Body of pancreas (tissue), 4 donors: ENCODE measurements at regions not wholly inside any gene's neighbourhood (a gene's known extent, or its start where the extent isn't known, plus 50 kb on each side); places are given as distances from the start of the nearest gene placed in this dataset.

Experiments
- POLR2A ChIP-seq, 3 donors: fragments of 450-650 bp; IDR thresholded peaks; one replicate each; pipeline ENCODE4 v1.6.1; 2016; ENCODE audit warnings: antibody characterized with exemption in 3 of 3, mild to moderate bottlenecking in 2 of 3
- TF ChIP-seq, protein P1 (sequence below), 7 experiments: fragments of 450-650 bp in 4 of 7; fragments of 200-600 bp in 3 of 7; sonication (generic) in 3 of 7; IDR thresholded peaks; one replicate each; pipeline ENCODE4 v1.5.1; 2016 to 2019; ENCODE audit warnings: antibody characterized with exemption in 7 of 7

DNA sequence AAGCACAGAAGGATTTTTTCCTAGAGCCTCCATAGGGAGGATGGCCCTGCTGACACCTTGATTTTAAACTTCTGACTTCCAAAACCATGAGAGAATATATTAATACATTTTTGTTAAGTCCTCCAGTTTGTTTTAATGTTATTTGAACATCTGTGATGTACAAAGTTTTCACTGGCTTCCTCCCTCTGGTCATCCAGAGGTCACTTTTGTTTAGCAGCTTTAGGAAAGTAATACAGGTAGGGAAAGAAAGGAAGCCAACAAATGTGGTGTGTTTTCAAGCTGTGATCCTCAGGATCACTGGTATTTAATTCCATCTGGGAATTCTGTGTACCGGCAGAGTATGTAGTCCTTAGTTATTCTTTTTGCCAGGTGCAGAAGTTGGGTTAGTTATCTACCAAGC lies 488.8 kb upstream of the ATXN8OS start:
- no peak for TF ChIP-seq POLR2A (IDR thresholded peaks at IDR 0.05)
- TF ChIP-seq, protein P1, sequence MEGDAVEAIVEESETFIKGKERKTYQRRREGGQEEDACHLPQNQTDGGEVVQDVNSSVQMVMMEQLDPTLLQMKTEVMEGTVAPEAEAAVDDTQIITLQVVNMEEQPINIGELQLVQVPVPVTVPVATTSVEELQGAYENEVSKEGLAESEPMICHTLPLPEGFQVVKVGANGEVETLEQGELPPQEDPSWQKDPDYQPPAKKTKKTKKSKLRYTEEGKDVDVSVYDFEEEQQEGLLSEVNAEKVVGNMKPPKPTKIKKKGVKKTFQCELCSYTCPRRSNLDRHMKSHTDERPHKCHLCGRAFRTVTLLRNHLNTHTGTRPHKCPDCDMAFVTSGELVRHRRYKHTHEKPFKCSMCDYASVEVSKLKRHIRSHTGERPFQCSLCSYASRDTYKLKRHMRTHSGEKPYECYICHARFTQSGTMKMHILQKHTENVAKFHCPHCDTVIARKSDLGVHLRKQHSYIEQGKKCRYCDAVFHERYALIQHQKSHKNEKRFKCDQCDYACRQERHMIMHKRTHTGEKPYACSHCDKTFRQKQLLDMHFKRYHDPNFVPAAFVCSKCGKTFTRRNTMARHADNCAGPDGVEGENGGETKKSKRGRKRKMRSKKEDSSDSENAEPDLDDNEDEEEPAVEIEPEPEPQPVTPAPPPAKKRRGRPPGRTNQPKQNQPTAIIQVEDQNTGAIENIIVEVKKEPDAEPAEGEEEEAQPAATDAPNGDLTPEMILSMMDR (IDR thresholded peaks at IDR 0.05), result no peak
